Mucosa of rectum (tissue), 2 donors: ENCODE measurements at regions not wholly inside any gene's neighbourhood (a gene's known extent, or its start where the extent isn't known, plus 50 kb on each side); places are given as distances from the start of the nearest gene placed in this dataset.

Experiments used
- H3K27ac ChIP-seq, 2 donors: one replicate each; pipeline ENCODE4 v1.7.0; 2013; ENCODE audit warnings: inconsistent platforms in 2 of 2, low read depth in 2 of 2, low read length in 2 of 2
- H3K27me3 ChIP-seq, 2 donors: one replicate each; pipeline ENCODE4 v1.7.0; 2013; ENCODE audit warnings: low read length in 2 of 2; ENCODE audit not compliant: control insufficient read depth in 2 of 2, insufficient read depth in 2 of 2
- H3K36me3 ChIP-seq, 2 donors: one replicate each; pipeline ENCODE4 v1.7.0; 2013; ENCODE audit warnings: low read length in 2 of 2; ENCODE audit not compliant: control insufficient read depth in 2 of 2, insufficient read depth in 2 of 2
- H3K4me1 ChIP-seq, 2 donors: one replicate each; pipeline ENCODE4 v1.7.0; 2013; ENCODE audit warnings: low read length in 2 of 2, mild to moderate bottlenecking in 1 of 2; ENCODE audit not compliant: control insufficient read depth in 2 of 2, insufficient read depth in 2 of 2
- H3K4me3 ChIP-seq, 2 donors: one replicate each; pipeline ENCODE4 v1.7.0; 2013; ENCODE audit warnings: low read length in 2 of 2
- H3K9ac ChIP-seq, 2 donors: one replicate each; pipeline ENCODE4 v1.7.0; 2013; ENCODE audit warnings: low read length in 2 of 2, low read depth in 1 of 2, mild to moderate bottlenecking in 1 of 2
- H3K9me3 ChIP-seq, 2 donors: one replicate each; pipeline ENCODE4 v1.7.0; 2013; ENCODE audit warnings: low read length in 2 of 2; ENCODE audit not compliant: control insufficient read depth in 2 of 2
- donor health status: healthy.
- donor health status: Normal muscosa, but diverticular disease.

GRCh38 chr12:14281539-14281938, 83.9 kb upstream of the ATF7IP start:
- Histone ChIP-seq H3K27ac (no peak overlapping the region), H3K4me3 (no peak overlapping the region), H3K9ac (no peak overlapping the region), H3K4me1 (no peaks in the 10 kb centered on the region), H3K27me3 (no peaks in the 10 kb centered on the region), H3K36me3 (no peaks in the 10 kb centered on the region), H3K9me3 (no peaks in the 10 kb centered on the region)

- Histone ChIP-seq H3K4me3 (no peak overlapping the region), H3K9me3 (no peaks in the 10 kb centered on the region), H3K9ac (no peak overlapping the region), H3K36me3 (no peaks in the 10 kb centered on the region), H3K4me1 (no peaks in the 10 kb centered on the region), H3K27ac (peak overlapping the region in 1 of 2 donors; percentile 17), H3K27me3 (no peaks in the 10 kb centered on the region)
These were observed 81.9 kb upstream of the ATF7IP start for GRCh38 chr12:14283489-14284144.

GRCh38 chr12:14284184-14284722, 81.2 kb upstream of the ATF7IP start:
- Histone ChIP-seq H3K27me3 (no peaks in the 10 kb centered on the region), H3K27ac (peak overlapping the region in 1 of 2 donors; percentile 13), H3K4me1 (no peaks in the 10 kb centered on the region)

GRCh38 chr12:14289601-14290000, 75.9 kb upstream of the ATF7IP start:
- Histone ChIP-seq H3K4me1 (no peaks in the 10 kb centered on the region), H3K36me3 (no peaks in the 10 kb centered on the region), H3K9me3 (peaks cover 0 to 4% of the 10 kb centered on the region in 2 donors), H3K27me3 (no peaks in the 10 kb centered on the region), H3K4me3 (no peak overlapping the region), H3K27ac (no peak overlapping the region), H3K9ac (no peak overlapping the region)

More at GRCh38 chr12:14284184-14284722, 81.2 kb upstream of the ATF7IP start:
- Histone ChIP-seq H3K9ac (no peak overlapping the region), H3K36me3 (no peaks in the 10 kb centered on the region), H3K4me3 (no peak overlapping the region), H3K9me3 (no peaks in the 10 kb centered on the region)

- H3K4me1 ChIP-seq = no peaks in the 10 kb centered on the region
- peaks cover 0 to 4% of the 10 kb centered on the region in 2 donors for H3K9me3 ChIP-seq
- H3K4me3 ChIP-seq = no peak overlapping the region
- H3K36me3 ChIP-seq = no peaks in the 10 kb centered on the region
- H3K27ac ChIP-seq = no peak overlapping the region
- H3K27me3 ChIP-seq = no peaks in the 10 kb centered on the region
- no peak overlapping the region for H3K9ac ChIP-seq
These were observed 74.5 kb upstream of the ATF7IP start for GRCh38 chr12:14290951-14291350.

- H3K36me3 ChIP-seq = no peaks in the 10 kb centered on the region
These were observed 61.8 kb upstream of the ATF7IP start for GRCh38 chr12:14303661-14304155.

GRCh38 chr12:14307004-14307403, 58.5 kb upstream of the ATF7IP start:
- Histone ChIP-seq H3K4me1 (no peaks in the 10 kb centered on the region), H3K9me3 (no peaks in the 10 kb centered on the region), H3K27ac (no peak overlapping the region), H3K36me3 (no peaks in the 10 kb centered on the region), H3K4me3 (no peak overlapping the region), H3K9ac (no peak overlapping the region), H3K27me3 (no peaks in the 10 kb centered on the region)

More at GRCh38 chr12:14303661-14304155, 61.8 kb upstream of the ATF7IP start:
- Histone ChIP-seq H3K9ac (no peak overlapping the region), H3K27ac (no peak overlapping the region), H3K4me1 (no peaks in the 10 kb centered on the region), H3K27me3 (no peaks in the 10 kb centered on the region), H3K4me3 (no peak overlapping the region), H3K9me3 (peaks cover 0 to 2% of the 10 kb centered on the region in 2 donors)

- Histone ChIP-seq H3K27me3 (no peaks in the 10 kb centered on the region), H3K4me1 (no peaks in the 10 kb centered on the region), H3K36me3 (no peaks in the 10 kb centered on the region), H3K9me3 (no peaks in the 10 kb centered on the region), H3K27ac (no peak overlapping the region), H3K9ac (no peak overlapping the region), H3K4me3 (no peak overlapping the region)
These were observed 57.0 kb upstream of the ATF7IP start for GRCh38 chr12:14308516-14308915.

- no peak overlapping the region for H3K9ac ChIP-seq
- H3K36me3 ChIP-seq = no peaks in the 10 kb centered on the region
- H3K9me3 ChIP-seq = no peaks in the 10 kb centered on the region
- no peaks in the 10 kb centered on the region for H3K27me3 ChIP-seq
- no peak overlapping the region for H3K4me3 ChIP-seq
- H3K27ac ChIP-seq = no peak overlapping the region
- H3K4me1 ChIP-seq = no peaks in the 10 kb centered on the region
These were observed 54.6 kb upstream of the ATF7IP start for GRCh38 chr12:14310866-14311265.

- H3K27ac ChIP-seq = no peak overlapping the region
These were observed 51.9 kb upstream of the ATF7IP start for GRCh38 chr12:14313379-14314138.

More at GRCh38 chr12:14313379-14314138, 51.9 kb upstream of the ATF7IP start:
- H3K9ac ChIP-seq = no peak overlapping the region
- no peaks in the 10 kb centered on the region for H3K27me3 ChIP-seq
- no peaks in the 10 kb centered on the region for H3K36me3 ChIP-seq
- no peaks in the 10 kb centered on the region for H3K4me1 ChIP-seq
- H3K4me3 ChIP-seq = no peak overlapping the region
- no peaks in the 10 kb centered on the region for H3K9me3 ChIP-seq
